B cell (primary cell): ENCODE measurements at regions not wholly inside any gene's neighbourhood (a gene's known extent, or its start where the extent isn't known, plus 50 kb on each side); places are given as distances from the start of the nearest gene placed in this dataset.

Experiments used
- ATAC-seq: fragments of 200-7000 bp; cut with Tn5 transposase; one replicate; pipeline ENCODE4 v1.10.0; 2021; ENCODE audit warnings: low read depth, mild to moderate bottlenecking, moderate number of reproducible peaks, moderate library complexity
- CTCF ChIA-PET: fragments of 350-600 bp; sonication (Branson Sonifier 250); formaldehyde crosslinking; loops from one replicate; lab custom pipeline; 2021; ENCODE audit warnings: antibody characterized with exemption, inconsistent platforms; lab: Charles Lee
- POLR2A ChIA-PET: fragments of 350-600 bp; sonication (Branson Sonifier 250); formaldehyde crosslinking; loops from one replicate; lab custom pipeline; 2021; ENCODE audit warnings: antibody characterized with exemption; lab: Charles Lee
- DNase-seq: peaks from one replicate; pipeline ENCODE4 v3.0.0; 2013
- H2AFZ ChIP-seq: 2 replicates; pipeline ENCODE4 v1.6.1; 2012; ENCODE audit warnings: mild to moderate bottlenecking, low read depth, low read length; ENCODE audit not compliant: insufficient read depth, poor library complexity, severe bottlenecking
- H3K27ac ChIP-seq, 2 donors: 1 replicate in 1 of 2; 2 replicates in 1 of 2; pipeline ENCODE4 v1.5.1; 2012 to 2013; ENCODE audit warnings: low read length in 2 of 2, mild to moderate bottlenecking in 2 of 2, moderate library complexity in 1 of 2
- H3K27me3 ChIP-seq, 4 experiments: fragments of 200-600 bp in 1 of 4; sonication (generic) in 1 of 4; replicated peaks in 1 of 4; 1 replicate in 2 of 4; 2 replicates in 2 of 4; pipeline versions ENCODE4 v1.6.1 to v1.7.0; 2013 to 2016; ENCODE audit warnings: low read length in 3 of 4, mild to moderate bottlenecking in 2 of 4, mixed read lengths in 1 of 4, moderate library complexity in 1 of 4; ENCODE audit not compliant: insufficient read depth in 4 of 4, control insufficient read depth in 3 of 4; ENCODE audit errors: control extremely low read depth in 1 of 4
- H3K36me3 ChIP-seq, 2 experiments: replicated peaks in 1 of 2; 1 replicate in 1 of 2; 2 replicates in 1 of 2; pipeline versions ENCODE4 v1.6.1 to v1.7.1; 2013; ENCODE audit warnings: low read length in 1 of 2; ENCODE audit not compliant: insufficient read depth in 2 of 2, control insufficient read depth in 1 of 2; ENCODE audit errors: control extremely low read depth in 1 of 2, extremely low read depth in 1 of 2
- H3K4me1 ChIP-seq, 2 donors: fragments of 200-600 bp in 1 of 2; sonication (generic) in 1 of 2; 1 replicate in 1 of 2; 2 replicates in 1 of 2; pipeline versions ENCODE4 v1.5.1 to v1.6.1; 2013 to 2017; ENCODE audit warnings: low read length in 2 of 2; ENCODE audit not compliant: control insufficient read depth in 2 of 2, insufficient read depth in 2 of 2
- H3K4me2 ChIP-seq: replicated peaks from 2 replicates; pipeline ENCODE3; 2012; ENCODE audit warnings: mild to moderate bottlenecking, low read depth, low read length; ENCODE audit not compliant: poor library complexity, severe bottlenecking
- H3K4me3 ChIP-seq, 5 experiments: fragments of 200-600 bp in 1 of 5; sonication (generic) in 1 of 5; 1 replicate in 3 of 5; 2 replicates in 2 of 5; pipeline versions ENCODE4 v1.5.1 to v1.7.0; 2011 to 2016; ENCODE audit warnings: low read length in 4 of 5, mild to moderate bottlenecking in 4 of 5, low read depth in 2 of 5, control low read depth in 1 of 5, moderate library complexity in 1 of 5; ENCODE audit not compliant: insufficient read depth in 1 of 5; ENCODE audit errors: control extremely low read depth in 1 of 5, extremely low read depth in 1 of 5
- H3K79me2 ChIP-seq: fragments of 200-600 bp; sonication (generic); one replicate; pipeline ENCODE4 v1.6.0; 2016; ENCODE audit warnings: low read length; ENCODE audit not compliant: control insufficient read depth, insufficient read depth
- H3K9ac ChIP-seq: fragments of 200-600 bp; sonication (generic); 2 replicates; pipeline ENCODE4 v1.6.1; 2017; ENCODE audit warnings: mild to moderate bottlenecking, low read length, moderate library complexity
- H3K9me3 ChIP-seq, 3 donors: one replicate each; pipeline versions ENCODE4 v1.6.1 to v1.7.1; 2013; ENCODE audit warnings: low read length in 2 of 3; ENCODE audit not compliant: control insufficient read depth in 2 of 3, insufficient read depth in 1 of 3; ENCODE audit errors: control extremely low read depth in 1 of 3
- H4K20me1 ChIP-seq: 2 replicates; pipeline ENCODE4 v1.6.0; 2012; ENCODE audit warnings: mild to moderate bottlenecking, low read length; ENCODE audit not compliant: insufficient read depth, control insufficient read depth, poor library complexity, severe bottlenecking
- H3K27ac Mint-ChIP-seq: one replicate; pipeline ENCODE4 v1.8.0; 2021; ENCODE audit warnings: mixed read lengths
- H3K27me3 Mint-ChIP-seq: one replicate; pipeline ENCODE4 v1.8.0; 2021; ENCODE audit warnings: mixed read lengths
- H3K4me1 Mint-ChIP-seq: one replicate; pipeline ENCODE4 v1.8.0; 2021; ENCODE audit warnings: mixed read lengths
- H3K4me3 Mint-ChIP-seq: one replicate; pipeline ENCODE4 v1.8.0; 2021; ENCODE audit warnings: mixed read lengths
- H3K9me3 Mint-ChIP-seq: one replicate; pipeline ENCODE4 v1.8.0; 2022; ENCODE audit warnings: mixed read lengths; ENCODE audit not compliant: insufficient read depth
- EZH2 ChIP-seq: IDR thresholded peaks from 2 replicates; pipeline ENCODE4 v1.6.1; 2012; ENCODE audit warnings: borderline replicate concordance, low read depth, mild to moderate bottlenecking, moderate library complexity, low read length; ENCODE audit not compliant: insufficient read depth, poor library complexity, severe bottlenecking
- WGBS: methylation state at CpG from one replicate; pipeline ENCODE4 v1.1.5; 2013; ENCODE audit warnings: missing lambda C conversion rate; ENCODE audit not compliant: insufficient coverage; 5-methylcytosine and 5-hydroxymethylcytosine counted together
- intact Hi-C: fragments of 100-400 bp; cut with micrococcal nuclease; formaldehyde crosslinking; loops from one replicate; pipeline ENCODE4 v1.10.0; 2022
- TF ChIP-seq, protein P1 (sequence below): fragments of 200-600 bp; IDR thresholded peaks from one replicate; pipeline ENCODE4 v1.8.0; 2022; ENCODE audit warnings: antibody characterized with exemption, mild to moderate bottlenecking

DNA sequence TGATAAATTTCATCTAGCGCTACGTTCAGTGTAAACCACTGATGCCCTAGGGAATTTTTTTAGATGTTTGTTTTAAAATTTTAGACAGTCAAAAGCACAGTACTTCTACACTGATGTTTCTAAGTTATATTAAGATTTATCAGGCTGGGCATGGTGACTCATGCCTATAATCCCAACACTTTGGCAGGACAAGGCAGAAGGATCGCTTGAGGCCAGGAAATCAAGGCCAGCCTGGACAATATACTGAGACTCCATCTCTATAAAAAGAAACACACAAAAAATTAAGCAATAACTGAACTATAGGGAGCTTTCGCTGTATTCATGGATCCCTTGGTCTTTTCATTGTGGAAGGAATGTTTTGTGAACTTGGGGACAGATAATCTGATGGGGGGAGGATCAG, 50.6 kb upstream of the MAPRE2 start:
- WGBS, result 100% methylated on average over 1 of the region's 4 CpGs
- Mint-ChIP-seq H3K4me1 (no peaks in the 10 kb centered on the region), H3K9me3 (no peaks in the 10 kb centered on the region), H3K27ac (no peak overlapping the region), H3K4me3 (no peak overlapping the region), H3K27me3 (peaks cover 20% of the 10 kb centered on the region)
- H3K4me2 ChIP-seq, result no peak overlapping the region
- no peaks in the 10 kb centered on the region for H3K4me1 ChIP-seq
- ATAC-seq (no peak), DNase-seq (no peak)
- H3K4me3 ChIP-seq, result no peak overlapping the region
- TF ChIP-seq, protein P1, sequence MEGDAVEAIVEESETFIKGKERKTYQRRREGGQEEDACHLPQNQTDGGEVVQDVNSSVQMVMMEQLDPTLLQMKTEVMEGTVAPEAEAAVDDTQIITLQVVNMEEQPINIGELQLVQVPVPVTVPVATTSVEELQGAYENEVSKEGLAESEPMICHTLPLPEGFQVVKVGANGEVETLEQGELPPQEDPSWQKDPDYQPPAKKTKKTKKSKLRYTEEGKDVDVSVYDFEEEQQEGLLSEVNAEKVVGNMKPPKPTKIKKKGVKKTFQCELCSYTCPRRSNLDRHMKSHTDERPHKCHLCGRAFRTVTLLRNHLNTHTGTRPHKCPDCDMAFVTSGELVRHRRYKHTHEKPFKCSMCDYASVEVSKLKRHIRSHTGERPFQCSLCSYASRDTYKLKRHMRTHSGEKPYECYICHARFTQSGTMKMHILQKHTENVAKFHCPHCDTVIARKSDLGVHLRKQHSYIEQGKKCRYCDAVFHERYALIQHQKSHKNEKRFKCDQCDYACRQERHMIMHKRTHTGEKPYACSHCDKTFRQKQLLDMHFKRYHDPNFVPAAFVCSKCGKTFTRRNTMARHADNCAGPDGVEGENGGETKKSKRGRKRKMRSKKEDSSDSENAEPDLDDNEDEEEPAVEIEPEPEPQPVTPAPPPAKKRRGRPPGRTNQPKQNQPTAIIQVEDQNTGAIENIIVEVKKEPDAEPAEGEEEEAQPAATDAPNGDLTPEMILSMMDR, result no peak
- TF ChIP-seq EZH2, result no peak
- CTCF ChIA-PET, result no interaction called here
- H3K9me3 ChIP-seq, result no peaks in the 10 kb centered on the region
- H3K27ac ChIP-seq, result no peak overlapping the region
- H3K27me3 ChIP-seq, result peaks cover 0 to 3% (median 0%) of the 10 kb centered on the region in 4 experiments
- intact Hi-C loops, result no loop called here
- no peak overlapping the region for H2AFZ ChIP-seq
- H3K79me2 ChIP-seq, result no peaks in the 10 kb centered on the region
- H3K36me3 ChIP-seq, result no peaks in the 10 kb centered on the region
- POLR2A ChIA-PET, result no interaction called here
- H4K20me1 ChIP-seq, result no peaks in the 10 kb centered on the region
- no peak overlapping the region for H3K9ac ChIP-seq

DNA sequence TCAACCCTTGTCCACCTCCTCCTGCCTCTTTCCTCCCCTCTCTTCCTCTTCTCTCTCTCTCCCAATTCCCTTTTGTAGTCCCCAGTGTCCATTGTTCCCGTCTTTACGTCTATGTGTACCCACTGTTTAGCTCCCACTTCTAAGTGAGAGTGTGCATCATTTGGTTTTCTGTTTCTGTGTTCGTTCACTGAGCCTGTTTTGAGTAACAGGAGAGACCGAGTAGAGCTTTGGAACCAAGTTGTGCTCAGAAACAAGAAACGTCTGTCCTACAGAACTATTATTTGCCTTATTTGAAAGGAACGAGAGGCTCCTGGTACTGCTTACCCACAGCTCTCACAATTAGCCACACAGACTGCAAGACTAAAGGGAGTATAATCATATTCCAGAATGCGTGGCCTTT, 50.1 kb upstream of the MAPRE2 start:
- CTCF ChIA-PET, result no interaction called here
- ATAC-seq (no peak), DNase-seq (no peak)
- peaks cover 20% of the 10 kb centered on the region for H3K27me3 Mint-ChIP-seq
- H3K9ac ChIP-seq, result no peak overlapping the region
- no peaks in the 10 kb centered on the region for H3K4me1 ChIP-seq
- intact Hi-C loops, result no loop called here
- H3K79me2 ChIP-seq, result no peaks in the 10 kb centered on the region
- TF ChIP-seq EZH2, result no peak
- TF ChIP-seq, protein P1, result no peak
- H3K27me3 ChIP-seq, result peaks cover 0 to 3% (median 0%) of the 10 kb centered on the region in 4 experiments
- no peak overlapping the region for H3K4me3 ChIP-seq
- POLR2A ChIA-PET, result no interaction called here
- H3K4me1 Mint-ChIP-seq, result no peaks in the 10 kb centered on the region
- 96% methylated on average over 4 of the region's 7 CpGs for WGBS
- no peaks in the 10 kb centered on the region for H3K36me3 ChIP-seq
- no peak overlapping the region for H3K4me2 ChIP-seq
- no peak overlapping the region for H3K27ac Mint-ChIP-seq
- H3K9me3 Mint-ChIP-seq, result no peaks in the 10 kb centered on the region
- no peak overlapping the region for H3K27ac ChIP-seq
- H2AFZ ChIP-seq, result no peak overlapping the region
- H3K9me3 ChIP-seq, result no peaks in the 10 kb centered on the region
- no peak overlapping the region for H3K4me3 Mint-ChIP-seq
- H4K20me1 ChIP-seq, result no peaks in the 10 kb centered on the region
